Skeletal muscle cell (primary cell): ENCODE measurements at regions not wholly inside any gene's neighbourhood (a gene's known extent, or its start where the extent isn't known, plus 50 kb on each side); places are given as distances from the start of the nearest gene placed in this dataset.
A peak's percentile ranks its signal among the peaks of the same experiment; 100 is the strongest.
"Not testable (repeated sequence)": the region's sequence is repeated elsewhere in the genome, so short reads cannot be mapped to it uniquely, and the experiment has no call there.

Experiments used
- DNase-seq: peaks from one replicate; pipeline ENCODE4 v3.0.0-alpha.2; 2010; ENCODE audit warnings: low read depth
- H3K4me3 ChIP-seq: 2 replicates; pipeline ENCODE4 v1.5.1; 2011; ENCODE audit warnings: low read depth, mild to moderate bottlenecking, control low read depth, low read length, moderate library complexity

DNA sequence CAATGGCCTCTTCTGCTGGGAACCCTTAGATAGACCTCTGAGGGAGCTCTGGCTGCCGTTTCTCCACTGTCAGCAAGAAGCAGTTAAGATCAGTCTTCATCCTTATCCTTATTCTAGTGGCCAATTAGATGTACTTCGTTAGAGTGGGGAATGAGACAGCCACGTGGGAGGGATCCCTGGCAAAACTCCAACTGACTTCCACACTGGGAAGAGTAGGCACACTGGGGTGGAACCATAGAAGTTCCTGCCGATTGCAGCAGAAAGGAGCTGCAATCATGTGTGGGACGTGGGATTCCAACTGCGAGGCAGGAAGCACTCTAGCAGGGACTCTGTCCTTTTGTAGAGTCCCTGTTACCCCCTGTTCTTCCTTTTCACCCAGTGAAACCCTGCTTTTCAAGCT lies 226.3 kb upstream of the RGS17 start:
- no peak for DNase-seq
- H3K4me3 ChIP-seq, result no peak overlapping the region

DNA sequence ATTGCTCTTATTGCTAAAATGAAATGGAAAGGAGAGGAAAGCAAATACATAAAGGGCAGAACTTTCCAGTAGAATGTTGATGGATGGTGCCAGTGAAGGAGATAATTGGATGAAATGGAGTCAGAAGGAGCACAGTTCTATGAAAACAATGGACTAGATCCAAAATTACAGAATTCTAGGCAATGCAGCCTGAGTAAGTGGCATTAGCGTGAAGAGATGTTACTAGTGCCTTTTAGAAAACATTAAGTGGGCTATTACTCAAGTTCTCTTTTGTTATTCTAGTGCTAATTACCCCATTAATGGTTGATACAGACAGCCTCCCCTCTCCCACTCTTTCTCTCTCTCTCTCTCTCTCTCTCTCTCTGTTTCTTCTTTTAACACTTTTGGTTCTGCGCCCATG lies 209.5 kb upstream of the RGS17 start:
- no peak for DNase-seq
- H3K4me3 ChIP-seq, result no peak overlapping the region

DNA sequence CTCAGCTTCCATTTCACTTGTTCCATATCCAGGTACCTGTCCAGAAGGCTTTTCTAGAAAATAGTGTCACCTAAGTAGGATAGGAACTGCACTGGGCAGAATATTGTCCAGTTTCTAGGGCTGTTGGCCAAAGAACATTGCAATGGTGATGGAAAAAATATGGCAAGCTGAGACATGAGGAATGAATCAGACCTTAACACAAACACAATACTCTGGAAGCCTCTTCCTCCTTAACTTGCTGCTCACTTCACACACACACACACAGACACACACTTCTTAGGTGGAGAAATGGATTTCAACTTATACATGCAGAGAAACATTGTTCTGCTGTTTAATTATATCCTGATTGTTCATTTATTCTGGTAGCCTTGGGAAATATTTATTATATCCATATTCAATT lies 203.0 kb upstream of the RGS17 start:
- no peak overlapping the region for H3K4me3 ChIP-seq
- no peak for DNase-seq

DNA sequence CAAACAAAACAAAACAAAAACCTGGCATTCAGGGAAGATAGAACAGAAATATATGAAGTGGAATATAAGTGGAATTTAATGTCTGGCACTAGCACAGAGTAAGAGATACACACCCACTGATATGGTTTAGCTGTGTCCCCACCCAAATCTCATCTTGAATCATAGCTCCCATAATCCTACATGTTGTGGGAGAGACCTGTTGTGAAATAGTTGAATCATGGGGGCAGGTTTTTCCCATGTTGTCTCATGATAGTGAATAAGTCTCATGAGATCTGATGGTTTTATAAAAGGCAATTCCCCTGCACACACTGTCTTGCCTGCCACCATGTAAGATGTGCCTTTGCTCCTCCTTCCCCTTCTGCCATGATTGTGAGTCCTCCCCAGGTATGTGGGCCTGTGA lies 200.1 kb upstream of the RGS17 start:
- not testable (repeated sequence) for DNase-seq, H3K4me3 ChIP-seq

DNA sequence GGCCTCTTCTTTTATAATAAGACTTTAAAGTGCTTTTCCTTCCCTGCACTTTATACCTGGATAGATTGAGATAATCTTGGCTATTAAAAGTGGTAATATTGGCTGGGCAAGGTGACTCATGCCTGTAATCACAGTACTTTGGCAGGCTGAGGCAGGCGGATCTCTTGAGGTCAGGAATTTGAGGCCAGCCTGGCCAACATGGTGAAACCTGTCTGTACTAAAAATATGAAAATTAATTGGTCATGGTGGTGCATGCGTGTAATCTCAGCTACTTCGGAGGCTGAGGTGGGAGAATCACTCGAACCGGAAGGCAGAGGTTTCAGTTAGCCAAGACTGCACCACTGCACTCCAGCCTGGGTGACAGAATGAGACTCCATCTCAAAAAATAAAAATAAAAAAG lies 197.1 kb upstream of the RGS17 start:
- no peak for DNase-seq
- no peak overlapping the region for H3K4me3 ChIP-seq

DNA sequence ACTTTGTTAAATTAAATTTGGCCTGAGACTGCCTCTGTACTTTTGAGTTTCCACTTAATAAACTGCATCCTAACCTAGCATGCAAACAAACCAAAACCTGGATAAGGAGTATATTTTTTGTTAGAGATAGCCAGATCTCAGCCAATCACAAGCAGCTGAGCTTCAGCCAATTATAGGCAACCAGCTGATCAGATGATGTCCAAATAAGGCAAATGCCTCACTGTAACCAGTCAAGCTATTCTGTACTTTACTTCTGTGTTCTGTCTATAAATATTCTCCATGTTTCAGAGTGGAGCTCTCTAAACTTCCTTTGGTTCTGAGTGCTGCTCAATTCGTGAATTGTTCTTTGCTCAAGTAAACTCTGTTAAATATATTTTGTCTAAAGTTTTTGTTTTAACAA lies 194.6 kb upstream of the RGS17 start:
- no peak overlapping the region for H3K4me3 ChIP-seq
- DNase-seq, result no peak

- DNase-seq, result peak; percentile 36
- no peak overlapping the region for H3K4me3 ChIP-seq
Observed at GRCh38 chr6:153312634-153313033, 181.6 kb upstream of the RGS17 start.

- DNase-seq, result no peak
- H3K4me3 ChIP-seq, result no peak overlapping the region
Observed at GRCh38 chr6:153309651-153310050, 178.6 kb upstream of the RGS17 start.

GRCh38 chr6:153302133-153302532 lies 171.1 kb upstream of the RGS17 start:
- DNase-seq, result no peak
- H3K4me3 ChIP-seq, result no peak overlapping the region

- DNase-seq, result no peak
- H3K4me3 ChIP-seq, result no peak overlapping the region
Observed at GRCh38 chr6:153301602-153302001, 170.5 kb upstream of the RGS17 start.

- not testable (repeated sequence) for H3K4me3 ChIP-seq, DNase-seq
Observed at GRCh38 chr6:153282456-153282855, 151.4 kb upstream of the RGS17 start.

DNA sequence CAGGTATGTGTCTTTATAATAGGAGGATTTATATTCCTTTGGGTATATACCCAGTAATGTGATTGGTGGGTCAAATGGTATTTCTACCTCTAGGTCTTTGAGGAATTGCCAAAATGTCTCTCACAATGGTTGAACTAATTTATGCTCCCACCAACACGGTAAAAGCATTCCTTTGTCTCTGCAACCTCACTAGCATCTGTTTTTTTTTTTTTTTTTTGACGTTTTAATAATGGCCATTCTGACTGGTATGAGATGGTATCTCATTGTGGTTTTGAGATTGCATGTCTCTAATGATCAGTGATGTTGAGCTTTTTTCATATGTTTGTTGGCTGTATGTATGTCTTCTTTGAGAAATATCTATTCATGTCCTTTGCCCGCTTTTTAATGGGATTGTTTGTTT lies 144.9 kb upstream of the RGS17 start:
- no peak overlapping the region for H3K4me3 ChIP-seq
- DNase-seq, result no peak

DNA sequence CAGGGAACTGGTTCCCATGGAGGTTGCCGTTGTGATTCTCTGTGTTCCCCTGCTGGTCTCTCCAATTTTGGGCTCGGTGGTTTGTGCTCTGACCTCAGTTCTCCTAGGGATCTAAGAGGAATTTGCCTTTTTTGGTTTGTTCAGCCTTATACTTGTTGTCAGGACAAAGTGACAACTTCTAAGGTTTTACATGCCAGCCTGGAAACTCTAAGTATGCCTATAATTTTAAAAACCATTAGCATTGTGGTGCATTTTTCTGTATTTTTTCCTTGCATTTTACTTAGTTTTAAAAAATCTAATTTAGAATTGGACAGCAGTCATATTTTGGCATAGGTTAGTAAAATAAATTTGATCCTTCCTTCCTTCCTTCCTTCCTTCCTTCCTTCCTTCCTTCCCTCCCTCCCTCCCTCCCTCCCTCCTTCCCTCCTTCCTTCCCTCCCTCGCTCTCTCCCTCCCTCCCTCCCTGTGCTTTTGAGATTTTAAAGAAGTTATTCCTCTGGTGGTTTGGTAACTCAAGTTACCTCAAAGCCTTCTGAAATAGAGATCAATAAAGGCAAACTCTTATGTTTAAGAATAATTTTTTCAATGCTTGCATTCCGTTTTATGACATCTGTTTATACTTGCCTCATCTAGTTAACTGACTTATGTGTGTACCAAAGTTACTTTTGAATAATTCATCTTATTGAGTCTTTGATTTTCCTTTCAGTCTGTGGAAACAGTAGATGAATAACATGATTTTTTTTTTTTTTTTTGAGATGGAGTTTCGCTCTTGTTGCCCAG lies 141.3 kb upstream of the RGS17 start:
- no peak overlapping the region for H3K4me3 ChIP-seq
- DNase-seq, result no peak

GRCh38 chr6:153263489-153263888 lies 132.4 kb upstream of the RGS17 start:
- DNase-seq, result no peak
- H3K4me3 ChIP-seq, result no peak overlapping the region

DNA sequence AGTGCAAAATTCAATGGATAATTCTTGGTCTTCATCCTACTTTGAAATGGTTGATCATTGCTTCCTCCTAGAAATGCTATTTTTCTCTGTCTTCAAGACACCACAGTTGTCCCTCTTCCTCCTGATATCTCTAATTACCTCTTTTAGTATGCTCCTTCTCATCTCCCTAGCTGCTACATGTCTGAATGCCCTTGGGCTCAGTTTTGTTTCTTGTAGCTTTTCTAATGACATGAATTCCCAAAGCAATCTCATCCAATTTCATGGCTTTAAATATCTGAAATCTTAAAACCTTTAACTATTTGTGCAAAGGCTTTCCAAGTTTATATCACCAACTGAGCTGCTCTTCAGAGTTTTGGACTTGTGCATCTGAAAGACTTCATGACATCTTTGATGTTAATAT lies 120.2 kb upstream of the RGS17 start:
- H3K4me3 ChIP-seq, result no peak overlapping the region
- no peak for DNase-seq

DNA sequence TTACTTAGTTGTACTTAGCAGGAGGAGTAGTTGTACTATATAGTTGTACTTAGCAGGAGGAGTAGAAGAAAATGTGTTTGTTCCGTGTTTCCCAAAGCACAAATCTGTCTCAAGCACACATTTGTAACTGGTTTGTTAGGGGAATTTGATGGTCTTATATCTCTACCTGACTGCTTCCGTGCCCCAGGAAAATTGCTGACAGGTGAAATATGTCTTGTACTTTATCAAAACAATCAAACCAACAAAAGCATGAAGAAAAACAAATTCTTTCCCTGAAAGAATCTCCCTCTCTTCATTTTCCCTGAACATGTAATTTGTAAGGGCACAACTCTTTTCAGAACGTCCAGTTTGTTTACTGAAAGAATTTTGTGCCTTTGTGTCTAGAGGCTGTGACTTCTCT lies 106.6 kb upstream of the RGS17 start:
- DNase-seq, result no peak
- no peak overlapping the region for H3K4me3 ChIP-seq

DNA sequence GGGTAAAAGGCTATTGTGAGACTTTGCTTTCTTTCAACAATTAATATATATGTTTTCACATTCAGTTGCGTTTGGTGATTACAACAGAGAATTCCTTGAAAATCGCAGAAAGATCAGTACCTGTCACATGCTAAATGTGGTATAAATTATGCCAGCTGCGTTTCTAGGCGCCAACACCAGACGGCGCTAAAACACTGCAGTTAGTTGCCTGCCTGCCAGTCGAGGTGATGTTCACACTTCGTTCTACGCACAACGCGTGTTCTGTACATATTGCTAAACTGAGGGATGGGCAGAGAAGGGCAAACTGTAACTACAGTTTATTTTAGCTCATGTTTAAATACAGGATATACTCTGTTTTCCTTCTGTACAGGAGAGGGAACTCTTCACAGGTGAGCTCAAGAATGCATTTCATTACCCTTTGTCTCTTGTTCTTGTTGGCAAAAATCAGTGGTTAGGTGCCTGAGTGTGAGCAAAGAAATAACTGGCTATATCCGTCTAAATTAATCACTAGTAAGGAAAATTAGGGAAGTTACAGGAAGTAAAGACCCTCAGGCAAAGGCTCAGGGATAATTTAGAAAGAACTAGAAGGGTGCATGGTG lies 100.1 kb upstream of the RGS17 start:
- DNase-seq, result no peak

DNA sequence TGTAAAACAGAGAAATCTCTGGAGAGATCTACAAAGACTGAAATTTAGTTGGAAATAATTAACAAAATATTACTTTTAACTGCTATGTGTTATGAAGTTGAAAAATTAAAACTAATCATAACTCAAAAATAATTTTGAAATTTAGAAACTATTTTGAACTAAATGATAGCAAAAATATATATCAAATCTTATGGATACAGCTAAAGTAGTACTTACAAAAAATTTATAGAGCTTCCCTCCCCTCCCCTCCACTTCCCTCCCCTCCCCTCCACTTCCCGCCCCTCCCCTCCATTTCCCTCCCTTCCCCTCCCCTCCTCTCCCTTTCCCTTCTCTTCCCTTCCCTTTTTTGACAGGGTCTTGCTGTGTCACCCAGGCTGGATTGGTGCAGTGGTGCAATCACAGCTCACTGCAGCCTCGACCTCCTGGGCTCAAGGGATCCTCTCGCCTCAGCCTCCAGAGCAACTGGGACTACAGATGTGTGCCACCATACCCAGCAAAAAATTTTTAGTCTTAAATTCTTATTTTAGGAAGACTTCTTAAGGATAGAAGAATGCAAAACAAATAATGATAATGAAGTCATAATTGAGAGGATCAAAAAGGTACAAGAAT lies 87.2 kb upstream of the RGS17 start:
- DNase-seq, result no peak
- no peak overlapping the region for H3K4me3 ChIP-seq

More for the DNA sequence above, 100.1 kb upstream of the RGS17 start:
- no peak overlapping the region for H3K4me3 ChIP-seq

DNA sequence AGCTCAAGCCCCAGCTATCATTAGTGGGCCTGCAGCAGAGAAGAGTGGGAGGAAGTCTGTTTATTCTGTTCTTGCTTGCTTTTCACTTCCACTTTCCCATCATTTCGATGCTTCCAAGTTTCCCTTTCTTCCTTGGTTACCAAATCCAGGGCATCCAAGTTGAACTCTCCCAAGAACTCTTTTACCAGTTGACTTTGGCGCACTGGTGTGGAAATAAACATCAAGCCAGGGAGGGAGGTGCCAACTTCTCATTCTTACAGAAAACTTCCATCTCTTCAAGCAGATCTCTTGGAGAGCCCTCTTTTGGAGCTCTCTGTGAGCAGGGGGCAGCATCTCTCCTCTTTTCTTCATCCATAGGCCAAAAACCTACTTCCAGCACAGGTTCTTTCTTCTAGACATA lies 85.7 kb upstream of the RGS17 start:
- no peak for DNase-seq

GRCh38 chr6:153215242-153215641 lies 84.2 kb upstream of the RGS17 start:
- no peak for DNase-seq
- no peak overlapping the region for H3K4me3 ChIP-seq

More for the DNA sequence above, 85.7 kb upstream of the RGS17 start:
- no peak overlapping the region for H3K4me3 ChIP-seq

GRCh38 chr6:153214436-153214835 lies 83.4 kb upstream of the RGS17 start:
- no peak for DNase-seq
- H3K4me3 ChIP-seq, result no peak overlapping the region
